GM12873 (cell line): ENCODE measurements at regions not wholly inside any gene's neighbourhood (a gene's known extent, or its start where the extent isn't known, plus 50 kb on each side); places are given as distances from the start of the nearest gene placed in this dataset.

Source experiments
- TF ChIP-seq, protein P1 (sequence below): IDR thresholded peaks from 2 replicates; pipeline ENCODE4 v1.5.1; 2012; ENCODE audit warnings: low read depth, mild to moderate bottlenecking, moderate library complexity, low read length, control low read depth; ENCODE audit not compliant: insufficient read depth; ENCODE audit errors: missing control alignments

DNA sequence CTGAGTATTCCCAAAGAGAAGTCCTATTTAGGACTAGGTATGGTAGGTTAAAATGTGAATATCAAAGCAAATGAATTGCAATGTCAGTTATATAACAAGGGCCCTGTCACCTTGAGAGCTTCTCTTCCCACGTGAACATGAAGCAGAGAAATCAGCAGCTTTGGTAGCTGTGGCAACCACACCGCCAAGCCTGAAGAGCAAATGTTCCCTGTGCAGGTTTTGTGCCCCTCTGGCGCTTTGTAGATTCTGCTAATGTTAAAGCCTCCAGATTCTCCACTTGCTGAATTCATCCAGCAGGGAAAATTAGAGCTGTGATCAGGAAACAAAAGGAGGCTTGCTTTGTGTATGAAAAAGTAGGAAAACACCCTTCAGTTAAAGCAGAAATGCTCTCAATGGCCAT is 322.6 kb downstream of the RBM43 start:
- TF ChIP-seq, protein P1, sequence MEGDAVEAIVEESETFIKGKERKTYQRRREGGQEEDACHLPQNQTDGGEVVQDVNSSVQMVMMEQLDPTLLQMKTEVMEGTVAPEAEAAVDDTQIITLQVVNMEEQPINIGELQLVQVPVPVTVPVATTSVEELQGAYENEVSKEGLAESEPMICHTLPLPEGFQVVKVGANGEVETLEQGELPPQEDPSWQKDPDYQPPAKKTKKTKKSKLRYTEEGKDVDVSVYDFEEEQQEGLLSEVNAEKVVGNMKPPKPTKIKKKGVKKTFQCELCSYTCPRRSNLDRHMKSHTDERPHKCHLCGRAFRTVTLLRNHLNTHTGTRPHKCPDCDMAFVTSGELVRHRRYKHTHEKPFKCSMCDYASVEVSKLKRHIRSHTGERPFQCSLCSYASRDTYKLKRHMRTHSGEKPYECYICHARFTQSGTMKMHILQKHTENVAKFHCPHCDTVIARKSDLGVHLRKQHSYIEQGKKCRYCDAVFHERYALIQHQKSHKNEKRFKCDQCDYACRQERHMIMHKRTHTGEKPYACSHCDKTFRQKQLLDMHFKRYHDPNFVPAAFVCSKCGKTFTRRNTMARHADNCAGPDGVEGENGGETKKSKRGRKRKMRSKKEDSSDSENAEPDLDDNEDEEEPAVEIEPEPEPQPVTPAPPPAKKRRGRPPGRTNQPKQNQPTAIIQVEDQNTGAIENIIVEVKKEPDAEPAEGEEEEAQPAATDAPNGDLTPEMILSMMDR, result no peak

DNA sequence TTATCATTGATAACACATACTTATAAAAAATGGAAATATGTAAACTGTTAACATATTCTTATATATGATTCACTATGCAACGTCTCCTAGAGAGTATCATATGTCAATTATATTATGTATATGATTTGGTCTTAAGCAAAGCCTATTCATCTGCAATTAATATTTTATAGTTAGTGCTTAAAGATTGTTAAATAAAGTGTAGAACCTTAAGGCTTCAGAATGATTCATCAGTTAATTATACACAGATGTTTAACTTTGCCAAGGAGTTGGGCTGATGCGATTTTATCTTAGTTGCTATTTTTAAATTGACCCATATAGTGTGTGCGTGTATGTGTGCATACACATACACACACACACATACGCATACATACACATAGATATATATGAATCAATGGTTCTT is 323.1 kb downstream of the RBM43 start:
- TF ChIP-seq, protein P1, result no peak

DNA sequence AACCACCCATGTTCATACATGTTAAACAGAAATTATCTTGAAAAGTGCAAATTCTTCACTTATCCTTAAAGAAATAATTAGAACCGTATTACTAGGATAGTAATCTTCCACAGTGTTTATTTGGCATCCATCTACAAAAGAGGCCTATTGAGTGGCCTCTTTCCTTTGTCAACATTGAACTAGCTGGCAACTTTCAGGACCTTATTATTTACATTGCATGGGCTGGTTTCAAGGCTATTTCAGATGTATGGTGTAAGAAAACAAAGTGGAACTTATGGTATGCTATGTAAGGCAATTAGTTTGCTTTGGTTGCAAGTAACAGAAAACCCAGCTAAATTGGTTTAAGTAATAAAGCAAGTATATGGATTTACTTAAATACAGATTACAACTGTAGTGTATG is 324.6 kb downstream of the RBM43 start:
- TF ChIP-seq, protein P1, result no peak

DNA sequence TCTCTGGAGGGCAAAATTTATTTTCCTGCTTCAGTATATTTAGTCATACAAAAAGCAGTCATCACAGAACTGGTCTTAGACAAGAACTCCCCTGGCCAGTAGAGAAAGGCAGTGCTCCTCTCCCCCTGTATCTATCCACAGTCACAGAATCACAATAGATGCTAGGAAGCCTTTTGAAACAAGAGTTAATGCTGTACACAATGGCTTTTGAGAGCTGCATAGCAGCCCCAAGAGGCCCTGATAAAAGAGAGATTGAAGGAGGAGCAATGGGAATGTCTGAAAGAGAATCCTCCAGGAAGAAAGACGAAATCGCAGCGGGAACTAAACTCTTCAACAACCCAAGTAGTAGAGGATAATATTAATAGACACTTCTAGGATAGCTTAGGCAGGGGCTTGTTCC is 330.2 kb downstream of the RBM43 start:
- TF ChIP-seq, protein P1, result no peak

DNA sequence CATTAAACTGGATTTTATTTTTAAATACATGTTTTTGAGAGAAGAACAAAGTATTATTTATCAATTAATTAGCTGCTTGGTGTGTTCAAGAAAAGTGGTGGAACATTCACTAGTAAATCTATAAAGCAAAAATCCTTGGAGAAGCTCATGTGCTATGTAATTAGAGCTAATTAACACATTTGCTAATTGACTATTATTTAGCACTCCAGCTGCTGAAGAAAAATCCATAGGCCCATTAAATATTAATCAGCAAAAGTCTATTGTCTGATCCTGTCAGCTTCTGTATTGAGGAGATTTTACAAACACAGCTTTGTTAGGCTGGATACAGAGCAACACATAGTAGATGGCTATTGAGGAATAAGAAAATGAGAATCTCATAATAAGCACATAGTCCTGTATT is 336.1 kb downstream of the RBM43 start:
- TF ChIP-seq, protein P1, result no peak

DNA sequence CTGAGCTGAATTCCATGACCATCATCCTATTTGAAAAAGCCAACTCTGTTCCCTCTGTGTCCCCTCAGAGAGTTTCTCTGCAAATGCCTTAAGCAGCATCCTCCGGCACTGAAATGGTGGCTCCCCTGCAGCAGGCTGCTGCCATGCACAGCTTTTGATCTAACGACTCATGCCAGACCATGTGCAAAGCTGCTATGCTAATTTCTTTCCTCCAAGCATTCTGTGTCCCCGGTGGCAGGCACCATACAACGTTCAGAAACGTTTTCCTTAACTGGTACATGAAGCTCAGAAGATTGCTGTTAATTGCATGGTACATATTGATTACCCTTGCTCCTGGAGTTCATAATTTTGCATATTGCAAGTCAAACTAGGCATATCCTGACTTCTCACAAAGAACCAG is 336.8 kb downstream of the RBM43 start:
- TF ChIP-seq, protein P1, result no peak

DNA sequence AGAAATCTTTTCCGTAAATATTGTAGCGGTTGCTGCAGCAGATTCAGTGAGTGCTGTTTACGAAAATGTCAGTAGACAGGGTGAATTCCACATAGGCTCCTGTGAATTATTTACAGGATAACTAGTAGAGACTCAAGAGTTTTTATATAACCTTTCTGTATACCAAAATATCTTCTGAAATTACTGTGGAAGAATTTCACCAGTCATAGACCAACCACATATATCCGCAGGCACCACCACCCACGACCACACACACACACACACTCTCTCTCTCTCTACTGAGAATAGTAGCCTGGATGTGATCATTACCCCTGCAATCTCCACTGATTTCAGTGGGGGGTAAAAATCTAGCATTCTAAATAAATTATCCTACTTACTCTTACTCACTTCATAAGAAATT is 341.8 kb downstream of the RBM43 start:
- TF ChIP-seq, protein P1, result no peak
